ENCODE measurements at regions not wholly inside any gene's neighbourhood (a gene's known extent, or its start where the extent isn't known, plus 50 kb on each side); places are given as distances from the start of the nearest gene placed in this dataset.

GRCh38 chr4:107114059-107114458 is 77.9 kb upstream of the DKK2 start:
- Histone ChIP-seq H3K9ac (ENCODE audit: low read depth, low read length) (no peak overlapping the region), H3K79me1 (ENCODE audit: low read depth in 1 of 2, low read length in 2 of 2) (no peaks in the 10 kb centered on the region), H3K27ac (ENCODE audit: insufficient read depth, low read length) (no peak overlapping the region), H2AFZ (replicated peaks; ENCODE audit: low read length, poor library complexity) (no peak overlapping the region), H4K20me1 (ENCODE audit: insufficient read depth, low read length) (no peaks in the 10 kb centered on the region), H3K4me1 (ENCODE audit: control insufficient read depth, insufficient read depth, low read length) (no peaks in the 10 kb centered on the region), H3K18ac (ENCODE audit: low read depth, low read length) (no peak overlapping the region), H3K23ac (ENCODE audit: low read depth, low read length) (no peak overlapping the region), H4K8ac (ENCODE audit: low read depth in 2 of 2, low read length in 2 of 2) (no peak overlapping the region), H2BK120ac (ENCODE audit: low read depth, low read length) (no peak overlapping the region), H3K4me2 (ENCODE audit: low read depth, low read length) (no peak overlapping the region), H4K5ac (ENCODE audit: low read depth, low read length) (no peak overlapping the region), H2AK5ac (ENCODE audit: low read depth, low read length) (no peak overlapping the region), H3K14ac (replicated peaks; ENCODE audit: low read depth, low read length) (no peak overlapping the region), H4K91ac (ENCODE audit: insufficient read depth, low read depth, low read length) (no peak overlapping the region), H3K56ac (ENCODE audit: extremely low read depth, insufficient read depth, low read length) (no peak overlapping the region), H3K4ac (ENCODE audit: low read depth, low read length) (no peak overlapping the region), H2BK20ac (ENCODE audit: low read depth, low read length) (no peak overlapping the region), H3K27me3 (ENCODE audit: control insufficient read depth, insufficient read depth, low read length) (no peaks in the 10 kb centered on the region), H2BK5ac (ENCODE audit: low read depth, low read length, poor library complexity, severe bottlenecking) (no peak overlapping the region), H3K9me1 (ENCODE audit: insufficient read depth, low read length) (no peaks in the 10 kb centered on the region), H3K9me3 (ENCODE audit: control insufficient read depth, insufficient read depth, low read length) (no peaks in the 10 kb centered on the region), H3K4me3 (ENCODE audit: insufficient read depth, low read depth, low read length) (no peak overlapping the region), H3K36me3 (ENCODE audit: control insufficient read depth, insufficient read depth, low read length) (no peaks in the 10 kb centered on the region), H2BK15ac (ENCODE audit: low read depth, low read length) (no peak overlapping the region), H2AK9ac (replicated peaks; ENCODE audit: low read depth, low read length, poor library complexity) (no peak overlapping the region)
- TF ChIP-seq RFX5 (IDR thresholded peaks at IDR 0.05; ENCODE audit: low read depth, low read length) (no peak), MAFK (IDR thresholded peaks at IDR 0.05; ENCODE audit: low read depth, low read length) (no peak), CHD1 (IDR thresholded peaks at IDR 0.05; ENCODE audit: low read depth, low read length) (no peak), CTCF (conservative IDR thresholded peaks at IDR 0.05; ENCODE audit: low read depth, low read length) (no peak)
- CTCF ChIA-PET, result no interaction called here
- DNase-seq (no peak), ATAC-seq (ENCODE audit: low read depth) (no peak)
- intact Hi-C loops (cut with micrococcal nuclease) (no loop called here), dilution Hi-C loops (cut with HindIII; ENCODE audit: low sequenced_read_pairs, unreplicated experiment) (no loop called here), in situ Hi-C loops (cut with MboI; ENCODE audit: low sequenced_read_pairs) (no loop called here)
- POLR2A ChIA-PET (ENCODE audit: unreplicated experiment), result no interaction called here
- BruUV-seq (replicated peaks), result no TSS peak
- WGBS, 2 experiments (ENCODE audit: extremely low coverage in 2 of 2, insufficient read length in 1 of 2), result no CpG with 5 or more reads among the region's 2 CpGs
